Esophagus muscularis mucosa (tissue), 4 donors: ENCODE measurements at regions not wholly inside any gene's neighbourhood (a gene's known extent, or its start where the extent isn't known, plus 50 kb on each side); places are given as distances from the start of the nearest gene placed in this dataset.

Experiments
- EP300 ChIP-seq: sonication (generic); formaldehyde crosslinking; IDR thresholded peaks from one replicate; pipeline ENCODE4 v1.6.1; 2017; ENCODE audit warnings: antibody characterized with exemption
- POLR2A ChIP-seq: fragments of 450-650 bp; IDR thresholded peaks from one replicate; pipeline ENCODE4 v1.6.1; 2017; ENCODE audit warnings: antibody characterized with exemption, moderate library complexity, mild to moderate bottlenecking, low read depth
- POLR2AphosphoS5 ChIP-seq, 2 donors: sonication (generic); formaldehyde crosslinking; IDR thresholded peaks; one replicate each; pipeline ENCODE4 v1.6.1; 2017; ENCODE audit warnings: antibody characterized with exemption in 2 of 2
- TF ChIP-seq, protein P1 (sequence below), 3 experiments: fragments of 200-600 bp in 2 of 3; fragments of 450-650 bp in 1 of 3; sonication (generic) in 2 of 3; IDR thresholded peaks; one replicate each; pipeline ENCODE4 v1.5.1; 2017 to 2019; ENCODE audit warnings: antibody characterized with exemption in 3 of 3, mild to moderate bottlenecking in 2 of 3, moderate library complexity in 1 of 3

DNA sequence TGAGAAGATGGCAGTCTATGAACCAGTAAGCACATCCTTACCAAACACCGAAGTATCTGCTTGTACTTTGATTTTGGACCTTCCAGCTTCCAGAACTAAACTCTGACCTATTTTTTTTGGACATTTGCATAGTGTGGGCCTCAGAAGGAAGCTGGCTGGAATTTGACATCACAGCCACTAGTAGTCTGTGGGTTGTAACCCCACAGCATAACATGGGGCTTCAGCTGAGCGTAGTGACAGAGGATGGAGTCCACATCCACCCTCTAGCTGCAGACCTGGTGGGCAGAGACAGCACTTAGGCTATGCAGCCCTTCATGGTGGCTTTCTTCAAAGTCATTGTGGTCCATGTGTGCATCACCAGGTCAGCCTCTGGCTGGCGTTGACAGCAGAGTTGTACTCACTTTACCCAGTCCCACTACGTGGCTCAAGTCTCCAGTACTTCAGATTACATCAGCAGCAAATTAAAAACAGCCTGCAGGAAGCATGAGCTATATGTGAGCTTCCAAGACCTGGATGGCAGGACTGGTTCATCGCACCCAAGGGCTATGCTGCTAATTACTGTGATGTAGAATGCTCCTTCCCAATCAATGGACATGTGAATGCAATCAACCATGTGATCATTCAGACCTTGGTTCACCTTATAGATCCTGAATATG lies 58.6 kb upstream of the VPREB1 start:
- TF ChIP-seq, protein P1, sequence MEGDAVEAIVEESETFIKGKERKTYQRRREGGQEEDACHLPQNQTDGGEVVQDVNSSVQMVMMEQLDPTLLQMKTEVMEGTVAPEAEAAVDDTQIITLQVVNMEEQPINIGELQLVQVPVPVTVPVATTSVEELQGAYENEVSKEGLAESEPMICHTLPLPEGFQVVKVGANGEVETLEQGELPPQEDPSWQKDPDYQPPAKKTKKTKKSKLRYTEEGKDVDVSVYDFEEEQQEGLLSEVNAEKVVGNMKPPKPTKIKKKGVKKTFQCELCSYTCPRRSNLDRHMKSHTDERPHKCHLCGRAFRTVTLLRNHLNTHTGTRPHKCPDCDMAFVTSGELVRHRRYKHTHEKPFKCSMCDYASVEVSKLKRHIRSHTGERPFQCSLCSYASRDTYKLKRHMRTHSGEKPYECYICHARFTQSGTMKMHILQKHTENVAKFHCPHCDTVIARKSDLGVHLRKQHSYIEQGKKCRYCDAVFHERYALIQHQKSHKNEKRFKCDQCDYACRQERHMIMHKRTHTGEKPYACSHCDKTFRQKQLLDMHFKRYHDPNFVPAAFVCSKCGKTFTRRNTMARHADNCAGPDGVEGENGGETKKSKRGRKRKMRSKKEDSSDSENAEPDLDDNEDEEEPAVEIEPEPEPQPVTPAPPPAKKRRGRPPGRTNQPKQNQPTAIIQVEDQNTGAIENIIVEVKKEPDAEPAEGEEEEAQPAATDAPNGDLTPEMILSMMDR (IDR thresholded peaks at IDR 0.05) = no peak
- TF ChIP-seq POLR2A (no peak), POLR2AphosphoS5 (IDR thresholded peaks at IDR 0.05) (no peak), EP300 (no peak)
